BE2C (cell line): ENCODE measurements at regions not wholly inside any gene's neighbourhood (a gene's known extent, or its start where the extent isn't known, plus 50 kb on each side); places are given as distances from the start of the nearest gene placed in this dataset.

Source experiments
- DNase-seq: peaks from one replicate; pipeline ENCODE4 v3.0.0-alpha.2; 2020
- H3K27me3 ChIP-seq: fragments of 250-450 bp; sonication (Bioruptor Pico); 2 replicates; pipeline ENCODE4 v1.5.1; 2020; ENCODE audit warnings: mild to moderate bottlenecking
- H3K36me3 ChIP-seq: fragments of 250-450 bp; sonication (Bioruptor Pico); 2 replicates; pipeline ENCODE4 v1.5.1; 2020; ENCODE audit warnings: mild to moderate bottlenecking
- H3K4me1 ChIP-seq: fragments of 250-450 bp; sonication (Bioruptor Pico); 2 replicates; pipeline ENCODE4 v1.5.1; 2020
- H3K4me3 ChIP-seq: 2 replicates; pipeline ENCODE4 v1.5.1; 2011; ENCODE audit warnings: low read depth, low read length
- H3K9me3 ChIP-seq: fragments of 250-450 bp; sonication (Bioruptor Pico); 2 replicates; pipeline ENCODE4 v1.5.1; 2020
- TF ChIP-seq, protein P1 (sequence below): IDR thresholded peaks from 2 replicates; pipeline ENCODE4 v1.5.1; 2012; ENCODE audit warnings: mild to moderate bottlenecking, low read depth, low read length

DNA sequence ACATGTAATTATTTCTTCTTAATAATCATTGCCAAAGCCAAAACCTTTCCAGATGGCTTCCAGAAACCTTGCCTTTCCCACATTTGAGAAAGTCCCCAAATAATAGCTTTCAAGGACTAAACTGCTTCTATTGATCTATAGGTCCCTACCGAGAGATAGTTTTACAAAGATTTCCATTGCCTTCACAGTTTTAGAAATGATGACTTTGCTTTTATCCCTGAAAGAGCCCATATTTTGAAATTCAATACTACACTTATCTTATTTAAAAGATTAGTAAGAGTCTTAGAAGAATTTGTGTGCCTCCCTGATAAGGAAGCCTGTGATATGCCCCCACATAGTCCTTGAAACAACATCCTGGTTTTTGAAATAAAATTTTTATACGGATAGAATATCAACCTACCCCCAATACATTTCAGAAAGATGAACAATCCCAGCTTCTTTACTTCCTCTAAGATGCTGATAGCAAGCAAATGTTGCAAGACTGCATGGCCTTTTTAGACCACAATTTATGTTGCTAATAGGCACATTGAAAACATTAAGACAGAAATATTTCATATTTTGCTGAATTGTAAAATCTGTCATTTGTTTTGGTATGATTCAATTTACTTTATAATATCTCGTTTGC lies 146.3 kb downstream of the TMCO5A start:
- no peaks in the 10 kb centered on the region for H3K27me3 ChIP-seq
- H3K4me1 ChIP-seq = no peaks in the 10 kb centered on the region
- TF ChIP-seq, protein P1, sequence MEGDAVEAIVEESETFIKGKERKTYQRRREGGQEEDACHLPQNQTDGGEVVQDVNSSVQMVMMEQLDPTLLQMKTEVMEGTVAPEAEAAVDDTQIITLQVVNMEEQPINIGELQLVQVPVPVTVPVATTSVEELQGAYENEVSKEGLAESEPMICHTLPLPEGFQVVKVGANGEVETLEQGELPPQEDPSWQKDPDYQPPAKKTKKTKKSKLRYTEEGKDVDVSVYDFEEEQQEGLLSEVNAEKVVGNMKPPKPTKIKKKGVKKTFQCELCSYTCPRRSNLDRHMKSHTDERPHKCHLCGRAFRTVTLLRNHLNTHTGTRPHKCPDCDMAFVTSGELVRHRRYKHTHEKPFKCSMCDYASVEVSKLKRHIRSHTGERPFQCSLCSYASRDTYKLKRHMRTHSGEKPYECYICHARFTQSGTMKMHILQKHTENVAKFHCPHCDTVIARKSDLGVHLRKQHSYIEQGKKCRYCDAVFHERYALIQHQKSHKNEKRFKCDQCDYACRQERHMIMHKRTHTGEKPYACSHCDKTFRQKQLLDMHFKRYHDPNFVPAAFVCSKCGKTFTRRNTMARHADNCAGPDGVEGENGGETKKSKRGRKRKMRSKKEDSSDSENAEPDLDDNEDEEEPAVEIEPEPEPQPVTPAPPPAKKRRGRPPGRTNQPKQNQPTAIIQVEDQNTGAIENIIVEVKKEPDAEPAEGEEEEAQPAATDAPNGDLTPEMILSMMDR = no peak
- DNase-seq = no peak
- H3K4me3 ChIP-seq = no peak overlapping the region
- no peaks in the 10 kb centered on the region for H3K9me3 ChIP-seq
- no peaks in the 10 kb centered on the region for H3K36me3 ChIP-seq

DNA sequence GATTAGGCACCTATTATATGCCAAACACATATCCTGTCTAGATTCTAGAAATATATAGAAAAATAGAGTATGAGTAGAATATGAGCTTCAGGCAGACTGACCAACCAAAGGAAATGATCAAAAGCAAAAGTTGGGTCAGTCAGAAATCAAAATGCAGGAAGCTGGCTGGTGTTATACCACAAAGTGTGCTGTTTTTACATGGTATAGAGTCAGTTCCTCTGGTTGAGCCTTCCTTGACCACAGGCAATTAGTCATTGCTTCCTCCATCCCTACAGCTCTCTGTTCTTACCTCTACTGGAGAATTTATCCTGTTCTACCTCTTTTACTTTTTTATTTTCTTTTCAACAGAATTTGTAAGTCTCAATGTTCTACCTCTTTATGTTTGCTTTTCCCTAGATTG lies 149.8 kb downstream of the TMCO5A start:
- no peak for DNase-seq
- TF ChIP-seq, protein P1 = no peak
- Histone ChIP-seq H3K4me1 (no peaks in the 10 kb centered on the region), H3K27me3 (no peaks in the 10 kb centered on the region), H3K4me3 (no peak overlapping the region), H3K36me3 (no peaks in the 10 kb centered on the region), H3K9me3 (no peaks in the 10 kb centered on the region)

DNA sequence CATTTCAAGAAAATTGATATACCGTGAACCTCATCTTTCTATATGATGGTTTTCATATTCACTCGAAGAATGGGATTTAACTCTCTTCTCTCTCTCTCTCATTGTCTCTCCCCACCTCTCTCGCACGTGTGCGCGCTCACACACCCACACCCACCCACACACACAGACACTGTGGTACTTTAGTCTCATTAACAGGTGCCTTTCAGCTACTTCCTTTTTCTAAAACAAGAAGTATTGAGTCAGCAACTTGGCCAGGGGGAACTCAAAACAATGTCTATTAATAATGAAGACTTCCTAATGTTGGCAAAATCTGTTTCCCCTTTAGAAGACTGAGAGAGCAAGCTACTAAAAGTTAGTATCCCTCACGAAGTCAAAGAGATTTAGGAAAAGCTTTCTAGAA lies 150.7 kb downstream of the TMCO5A start:
- TF ChIP-seq, protein P1 = no peak
- H3K36me3 ChIP-seq = no peaks in the 10 kb centered on the region
- no peaks in the 10 kb centered on the region for H3K27me3 ChIP-seq
- H3K4me3 ChIP-seq = no peak overlapping the region
- no peaks in the 10 kb centered on the region for H3K4me1 ChIP-seq
- no peak for DNase-seq
- no peaks in the 10 kb centered on the region for H3K9me3 ChIP-seq

DNA sequence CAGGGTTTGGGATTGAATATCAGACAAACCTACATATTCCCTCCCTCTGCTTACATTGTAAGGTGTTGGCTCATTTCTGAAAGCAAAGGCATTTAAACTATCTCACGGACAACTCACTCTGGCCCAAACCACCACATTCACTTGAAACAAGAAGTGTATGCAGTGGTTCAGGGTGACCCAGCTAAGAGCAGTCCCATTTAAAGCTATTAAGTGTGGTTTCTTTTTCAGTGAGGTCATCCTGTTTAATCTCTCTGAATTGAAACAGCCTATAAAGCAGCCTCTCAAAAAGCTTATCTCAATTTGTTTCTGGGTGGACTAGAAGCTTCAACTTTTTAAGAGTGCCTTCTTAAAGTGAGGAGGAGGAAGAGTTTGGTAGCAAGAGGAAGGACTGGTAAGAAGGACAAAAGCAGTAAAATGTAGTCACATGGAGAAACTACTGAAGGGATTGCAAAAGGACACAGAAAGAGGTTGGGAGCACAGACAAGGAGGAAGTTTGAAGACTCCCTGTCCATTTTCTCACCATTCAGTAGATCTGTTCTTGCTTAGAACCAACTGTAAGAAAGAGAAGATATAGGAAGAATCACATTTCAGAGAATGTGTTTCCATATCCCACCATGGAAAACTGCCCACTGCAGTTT lies 151.6 kb downstream of the TMCO5A start:
- Histone ChIP-seq H3K9me3 (no peaks in the 10 kb centered on the region), H3K4me1 (no peaks in the 10 kb centered on the region), H3K36me3 (no peaks in the 10 kb centered on the region), H3K4me3 (no peak overlapping the region), H3K27me3 (no peaks in the 10 kb centered on the region)
- no peak for DNase-seq
- TF ChIP-seq, protein P1 = no peak

DNA sequence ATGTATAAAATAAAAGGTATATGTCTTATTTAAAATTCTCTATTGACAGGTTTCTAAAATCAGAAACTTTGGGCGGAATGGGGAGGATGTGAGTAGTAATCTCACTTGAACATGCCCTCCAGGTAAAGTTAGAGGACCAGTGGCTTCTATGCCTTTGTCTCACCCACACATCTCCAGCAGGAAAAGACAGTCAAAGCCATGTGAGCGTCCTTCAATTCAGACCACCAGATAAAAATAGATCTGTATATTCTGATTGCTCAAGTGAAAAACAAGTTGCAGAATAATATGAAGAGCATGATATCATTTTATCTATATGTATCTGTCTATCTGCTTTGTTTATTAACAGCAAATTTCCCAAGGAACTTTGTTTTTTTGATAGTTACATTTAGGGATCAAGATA lies 152.2 kb downstream of the TMCO5A start:
- DNase-seq = no peak
- H3K36me3 ChIP-seq = no peaks in the 10 kb centered on the region
- no peak overlapping the region for H3K4me3 ChIP-seq
- no peaks in the 10 kb centered on the region for H3K4me1 ChIP-seq
- TF ChIP-seq, protein P1 = no peak
- no peaks in the 10 kb centered on the region for H3K27me3 ChIP-seq
- no peaks in the 10 kb centered on the region for H3K9me3 ChIP-seq

DNA sequence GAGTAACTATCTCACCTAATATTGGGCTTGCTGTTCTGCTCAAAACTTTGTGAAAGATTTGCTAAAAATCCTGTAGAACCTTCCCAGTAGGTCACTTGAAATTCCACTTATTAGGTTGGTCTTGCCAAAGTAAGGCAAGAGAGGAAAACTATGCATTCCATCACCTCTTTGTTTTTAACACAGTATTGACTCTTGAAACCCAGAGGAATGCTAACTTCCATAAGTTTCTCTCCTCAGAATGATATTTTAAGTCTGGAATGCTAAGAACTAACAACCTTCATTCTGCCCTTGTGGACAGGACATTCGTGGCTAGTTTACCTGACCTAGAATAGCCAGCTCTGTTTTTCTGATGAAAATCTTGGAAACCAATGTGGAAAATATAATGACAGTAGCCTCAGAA lies 154.5 kb downstream of the TMCO5A start:
- TF ChIP-seq, protein P1 = no peak
- H3K4me1 ChIP-seq = no peaks in the 10 kb centered on the region

More for the DNA sequence above, 154.5 kb downstream of the TMCO5A start:
- H3K36me3 ChIP-seq = no peaks in the 10 kb centered on the region
- no peaks in the 10 kb centered on the region for H3K9me3 ChIP-seq
- H3K4me3 ChIP-seq = no peak overlapping the region
- DNase-seq = no peak
- H3K27me3 ChIP-seq = no peaks in the 10 kb centered on the region
